GM18498 (cell line): ENCODE measurements at regions not wholly inside any gene's neighbourhood (a gene's known extent, or its start where the extent isn't known, plus 50 kb on each side); places are given as distances from the start of the nearest gene placed in this dataset.
"Not testable (repeated sequence)": the region's sequence is repeated elsewhere in the genome, so short reads cannot be mapped to it uniquely, and the experiment has no call there.

Source experiments
- ATAC-seq: cut with Tn5 transposase; IDR thresholded peaks from one replicate; pipeline ENCODE4 v1.9.1; 2021; ENCODE audit warnings: mild to moderate bottlenecking, moderate library complexity; ENCODE audit not compliant: unreplicated experiment

DNA sequence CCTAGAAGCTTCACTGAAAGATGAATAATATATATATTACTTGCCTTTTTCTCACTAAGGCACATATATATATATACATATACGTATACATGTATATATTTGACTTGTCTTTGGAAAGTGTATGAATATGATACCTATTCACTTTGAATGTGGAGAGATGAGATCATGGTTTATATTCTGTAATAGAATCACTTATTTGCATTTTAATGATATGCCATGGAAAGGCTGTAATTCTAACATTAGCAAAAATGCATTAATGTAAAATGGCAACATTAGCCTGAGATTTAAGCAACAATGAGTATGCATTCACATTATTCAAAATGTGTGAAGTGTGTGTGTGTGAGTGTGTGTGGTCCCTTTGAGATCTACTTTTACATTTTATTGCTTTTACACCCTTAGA, 54.5 kb upstream of the PRKD1 start:
- ATAC-seq = no peak

DNA sequence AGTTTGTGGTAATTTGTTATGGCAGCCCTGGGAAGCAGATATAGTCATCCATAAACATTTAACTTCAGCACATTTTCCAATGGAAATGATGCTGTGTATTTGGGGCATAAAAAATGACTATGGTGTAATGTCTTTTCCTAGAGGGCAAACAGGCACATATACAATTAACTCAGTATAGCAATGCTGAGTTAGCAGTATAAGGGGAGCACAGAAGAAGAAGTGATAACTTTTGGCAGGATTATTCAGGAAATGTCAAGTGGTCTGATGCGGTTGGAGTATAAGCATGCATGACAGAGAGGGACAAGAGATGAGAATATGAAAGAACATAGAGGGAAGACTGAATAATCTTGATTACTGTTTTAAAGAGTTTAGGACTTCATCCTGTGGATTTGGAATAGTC, 55.3 kb upstream of the PRKD1 start:
- ATAC-seq = no peak

DNA sequence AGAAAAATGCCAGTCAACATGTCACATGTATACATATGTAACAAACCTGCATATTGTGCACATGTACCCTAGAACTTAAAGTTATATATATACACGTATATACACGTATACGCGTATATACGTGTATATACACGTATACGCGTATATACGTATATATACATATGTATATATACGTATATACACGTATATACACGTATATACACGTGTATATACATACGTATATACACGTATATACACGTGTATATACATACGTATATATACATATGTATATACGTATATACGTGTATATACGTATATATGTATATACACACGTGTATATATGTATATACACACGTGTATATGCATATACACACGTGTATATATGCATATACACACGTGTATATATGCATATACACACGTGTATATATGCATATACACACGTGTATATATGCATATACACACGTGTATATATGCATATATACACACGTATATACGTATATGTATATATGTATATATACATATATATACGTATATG, 62.8 kb upstream of the PRKD1 start:
- ATAC-seq = not testable (repeated sequence)

DNA sequence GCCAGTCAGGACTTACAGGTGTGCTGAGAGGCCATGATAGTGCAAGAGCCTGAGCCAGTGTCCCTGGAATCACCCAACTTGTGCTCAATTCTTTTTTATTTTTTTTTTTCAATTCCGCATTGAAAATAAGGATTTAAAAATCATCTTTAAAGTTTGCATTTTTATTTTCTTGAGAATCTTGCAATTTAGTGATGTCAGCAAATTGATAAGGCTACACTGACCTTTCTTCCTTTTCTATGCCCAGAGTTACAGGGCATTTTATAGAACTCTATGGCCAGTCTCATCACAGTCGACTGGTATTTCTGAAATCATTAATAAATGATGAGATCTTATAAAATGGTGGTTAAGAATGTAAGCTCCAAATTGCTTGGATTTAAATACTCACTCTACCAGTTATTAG, 63.3 kb upstream of the PRKD1 start:
- ATAC-seq = no peak

- ATAC-seq = no peak
Observed at GRCh38 chr14:29993143-29993542, 65.5 kb upstream of the PRKD1 start.

DNA sequence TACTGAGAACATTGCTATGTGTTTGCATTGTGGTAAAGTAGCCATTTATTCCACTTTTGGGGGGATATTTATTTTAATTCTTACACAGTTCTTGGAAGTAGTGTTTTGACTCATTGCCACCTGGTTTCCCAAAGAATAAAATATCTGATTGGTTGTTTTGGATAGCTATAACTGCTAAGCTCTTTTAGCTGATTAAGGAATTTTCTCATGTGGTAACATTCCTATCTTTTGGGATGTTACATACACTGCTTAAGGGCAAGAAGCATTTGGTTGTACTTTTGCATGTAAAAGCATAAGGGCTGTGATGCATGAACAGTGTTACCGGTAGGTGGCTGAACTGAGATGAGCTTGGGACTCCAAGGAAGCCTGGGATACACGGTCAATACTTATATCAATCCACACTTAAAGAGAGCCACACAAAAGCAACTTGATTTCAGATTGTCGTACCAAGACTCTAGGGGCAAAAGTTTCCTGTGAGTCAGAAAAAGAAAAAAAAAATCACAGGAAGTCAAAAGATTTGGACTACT, 71.4 kb upstream of the PRKD1 start:
- no peak for ATAC-seq

DNA sequence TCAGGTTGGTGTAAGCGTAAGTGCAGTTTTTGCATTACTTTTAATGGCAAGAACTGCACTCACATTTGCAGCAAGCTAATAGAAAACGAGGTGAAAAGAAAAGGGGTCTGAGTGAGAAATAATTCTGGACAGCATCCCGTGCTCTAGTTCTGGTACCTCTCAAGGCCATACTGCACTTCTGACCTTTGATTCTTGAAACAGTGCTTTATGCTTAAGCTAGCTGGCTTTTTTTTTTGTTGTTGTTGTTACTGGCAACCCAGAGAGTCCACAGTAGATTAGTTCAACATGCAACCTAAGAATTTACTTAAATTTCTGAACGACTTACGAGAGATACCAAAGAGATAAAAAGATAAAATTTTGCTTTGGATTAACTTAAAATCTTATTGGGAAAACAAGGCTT, 75.2 kb upstream of the PRKD1 start:
- ATAC-seq = no peak

GRCh38 chr14:30005114-30005808, 77.6 kb upstream of the PRKD1 start:
- ATAC-seq = peak; percentile 81

DNA sequence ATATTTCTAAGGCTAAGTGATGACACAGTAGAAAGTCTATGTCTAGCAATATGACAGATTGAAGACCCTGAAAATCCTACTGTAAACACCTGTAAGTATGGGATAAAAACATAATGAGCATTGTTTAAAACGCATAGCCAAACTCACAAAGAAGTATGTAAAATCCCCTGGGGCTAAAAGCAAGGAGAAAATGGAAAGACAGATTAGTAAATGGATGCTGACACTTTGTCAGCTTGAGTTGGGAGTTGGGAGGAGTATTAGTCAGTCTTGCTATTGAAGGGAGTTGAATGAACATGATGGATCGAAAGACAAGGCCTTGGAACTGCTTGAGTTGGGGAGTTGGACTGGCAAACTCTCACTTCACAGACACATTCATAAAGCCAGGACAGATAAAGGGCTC, 79.0 kb upstream of the PRKD1 start:
- ATAC-seq = no peak

- no peak for ATAC-seq
Observed at GRCh38 chr14:30015489-30015888, 87.8 kb upstream of the PRKD1 start.

DNA sequence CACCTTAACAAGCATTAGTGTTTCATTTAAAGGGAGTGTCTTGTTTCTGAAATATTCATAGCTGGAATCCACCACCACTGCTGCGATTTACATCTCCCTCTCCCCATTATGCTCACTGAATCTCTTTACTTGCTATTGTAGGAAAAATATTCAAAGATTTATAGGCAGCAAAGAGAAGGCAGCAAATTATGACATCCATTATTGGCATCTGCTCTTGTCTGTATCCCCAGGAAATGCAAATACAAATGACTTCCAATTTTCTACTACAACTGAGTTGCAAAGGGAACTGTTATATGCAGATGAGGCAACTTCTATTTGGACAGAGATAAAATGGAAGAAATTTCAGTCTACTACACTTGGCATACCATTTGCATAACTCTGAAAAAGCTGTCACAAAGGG, 88.4 kb upstream of the PRKD1 start:
- no peak for ATAC-seq

GRCh38 chr14:30017370-30017993, 89.8 kb upstream of the PRKD1 start:
- ATAC-seq = no peak

GRCh38 chr14:30020271-30020670, 92.6 kb upstream of the PRKD1 start:
- no peak for ATAC-seq

DNA sequence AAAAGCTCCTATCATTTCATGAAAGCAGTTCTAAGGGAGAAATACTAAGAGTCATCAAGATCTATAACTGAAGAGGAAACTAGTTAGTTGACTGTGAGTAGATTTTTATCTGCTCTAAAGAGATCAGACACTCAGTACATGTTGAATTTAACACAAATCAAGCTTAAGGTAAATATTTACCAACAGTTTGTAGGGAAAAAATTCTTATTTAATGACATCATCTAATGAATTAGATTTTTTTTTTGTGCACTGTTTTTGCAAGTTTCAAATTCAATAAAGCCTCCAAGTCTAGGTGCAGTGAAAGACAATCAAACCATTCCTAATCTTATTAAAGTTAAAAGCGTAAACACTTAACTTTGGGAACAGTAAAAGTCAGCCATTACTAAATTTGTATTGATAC, 93.0 kb upstream of the PRKD1 start:
- ATAC-seq = no peak

GRCh38 chr14:30023350-30023749, 95.7 kb upstream of the PRKD1 start:
- not testable (repeated sequence) for ATAC-seq

DNA sequence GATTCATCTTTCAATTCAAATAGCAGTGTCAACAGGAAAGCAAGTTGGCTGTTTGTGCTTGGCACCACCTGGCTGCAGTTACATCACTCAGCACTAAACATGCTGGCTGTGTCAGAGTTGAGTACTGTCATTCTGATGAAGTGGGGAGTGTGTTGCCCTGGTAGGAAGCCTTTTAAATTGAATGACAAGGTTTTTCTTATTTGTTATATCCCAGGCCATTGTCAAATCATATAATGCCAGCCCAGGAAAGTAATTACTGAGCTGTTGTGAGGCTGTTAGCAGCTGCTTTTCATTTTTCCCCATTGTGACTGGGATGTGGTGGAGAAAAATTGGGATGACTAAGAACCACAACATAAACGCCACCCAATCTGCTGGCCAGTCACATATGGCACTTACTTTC, 106.5 kb upstream of the PRKD1 start:
- ATAC-seq = no peak

- no peak for ATAC-seq
Observed at GRCh38 chr14:30035361-30035760, 107.7 kb upstream of the PRKD1 start.

DNA sequence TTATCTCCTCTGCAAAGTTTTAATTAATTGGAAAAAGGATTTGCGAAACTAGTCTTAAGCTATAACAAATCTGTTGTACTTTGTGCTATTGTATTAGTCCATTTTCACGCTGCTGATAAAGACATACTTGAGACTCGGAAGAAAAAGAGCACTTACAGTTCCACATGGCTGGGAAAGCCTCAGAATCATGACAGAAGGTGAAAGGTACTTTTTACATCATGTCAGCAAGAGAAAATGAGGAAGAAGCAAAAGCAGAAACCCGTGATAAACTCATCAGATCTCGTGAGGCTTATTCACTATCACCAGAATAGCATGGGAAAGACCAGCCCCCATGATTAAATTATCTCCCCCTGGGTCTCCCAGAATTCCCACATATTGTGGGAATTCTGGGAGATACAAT, 118.1 kb upstream of the PRKD1 start:
- no peak for ATAC-seq

- no peak for ATAC-seq
Observed at GRCh38 chr14:30053103-30053502, 125.5 kb upstream of the PRKD1 start.

GRCh38 chr14:30054201-30054600, 126.6 kb upstream of the PRKD1 start:
- no peak for ATAC-seq

GRCh38 chr14:30058401-30058800, 130.8 kb upstream of the PRKD1 start:
- ATAC-seq = no peak

DNA sequence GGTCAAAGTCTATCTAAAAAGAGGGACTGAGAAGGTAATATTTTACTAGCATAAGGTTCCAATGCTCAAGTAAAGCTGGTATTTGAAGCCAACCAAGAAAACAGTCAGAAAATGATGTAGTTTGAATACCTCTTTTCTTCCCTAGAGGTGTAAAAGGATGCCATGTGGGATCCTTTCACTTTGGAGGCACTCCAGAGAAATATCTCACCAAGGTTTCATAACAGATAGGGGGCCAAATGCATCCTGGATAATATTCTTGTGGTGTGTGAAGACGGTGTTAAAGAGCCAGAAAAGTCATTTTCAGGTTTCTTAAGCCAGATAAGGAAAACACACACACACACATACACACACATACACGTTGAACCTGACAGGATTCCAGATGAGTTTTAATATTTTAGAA, 136.1 kb upstream of the PRKD1 start:
- no peak for ATAC-seq
